Tibial artery (tissue), 4 donors: ENCODE measurements at regions not wholly inside any gene's neighbourhood (a gene's known extent, or its start where the extent isn't known, plus 50 kb on each side); places are given as distances from the start of the nearest gene placed in this dataset.
"Not testable (repeated sequence)": the region's sequence is repeated elsewhere in the genome, so short reads cannot be mapped to it uniquely, and the experiment has no call there.

Source experiments
- DNase-seq, 2 donors: peaks; one replicate each; pipeline ENCODE4 v3.0.0-alpha.2; 2019
- H3K27ac ChIP-seq, 2 donors: fragments of 200-600 bp; sonication (generic) in 1 of 2; 1 replicate in 1 of 2; 2 replicates in 1 of 2; pipeline ENCODE4 v1.5.1; 2018 to 2019; ENCODE audit warnings: mild to moderate bottlenecking in 1 of 2
- H3K27me3 ChIP-seq, 2 donors: fragments of 200-600 bp; sonication (generic) in 1 of 2; one replicate each; pipeline versions ENCODE4 v1.5.1 to v1.6.0; 2016 to 2019
- H3K36me3 ChIP-seq, 3 donors: fragments of 200-600 bp; sonication (generic) in 2 of 3; one replicate each; pipeline ENCODE4 v1.5.1; 2016 to 2019; ENCODE audit warnings: mild to moderate bottlenecking in 2 of 3
- H3K4me1 ChIP-seq, 4 donors: fragments of 200-600 bp; sonication (generic) in 2 of 4; 1 replicate in 3 of 4; 2 replicates in 1 of 4; pipeline ENCODE4 v1.5.1; 2016 to 2019
- H3K4me3 ChIP-seq, 2 donors: fragments of 200-600 bp; sonication (generic) in 1 of 2; 1 replicate in 1 of 2; 2 replicates in 1 of 2; pipeline ENCODE4 v1.5.1; 2018 to 2019; ENCODE audit warnings: mild to moderate bottlenecking in 2 of 2
- H3K9me3 ChIP-seq, 3 donors: fragments of 200-600 bp; sonication (generic) in 1 of 3; one replicate each; pipeline ENCODE4 v1.5.1; 2016 to 2019
- intact Hi-C: fragments of 100-400 bp; cut with DNase I; formaldehyde crosslinking; loops from one replicate; pipeline ENCODE4 v1.15.0; 2023; ENCODE audit warnings: low total_unique reads
- TF ChIP-seq, protein P1 (sequence below), 2 experiments: fragments of 200-600 bp in 1 of 2; fragments of 450-650 bp in 1 of 2; IDR thresholded peaks; one replicate each; pipeline ENCODE4 v1.5.1; 2017 to 2019; ENCODE audit warnings: antibody characterized with exemption in 2 of 2, mild to moderate bottlenecking in 1 of 2, moderate library complexity in 1 of 2

- H3K4me3 ChIP-seq = no peak overlapping the region
- no peaks in the 10 kb centered on the region for H3K27me3 ChIP-seq
- H3K9me3 ChIP-seq = no peaks in the 10 kb centered on the region
- H3K36me3 ChIP-seq = no peaks in the 10 kb centered on the region
- intact Hi-C loops = no loop called here
- H3K4me1 ChIP-seq = no peaks in the 10 kb centered on the region
- no peak overlapping the region for H3K27ac ChIP-seq
- TF ChIP-seq, protein P1, sequence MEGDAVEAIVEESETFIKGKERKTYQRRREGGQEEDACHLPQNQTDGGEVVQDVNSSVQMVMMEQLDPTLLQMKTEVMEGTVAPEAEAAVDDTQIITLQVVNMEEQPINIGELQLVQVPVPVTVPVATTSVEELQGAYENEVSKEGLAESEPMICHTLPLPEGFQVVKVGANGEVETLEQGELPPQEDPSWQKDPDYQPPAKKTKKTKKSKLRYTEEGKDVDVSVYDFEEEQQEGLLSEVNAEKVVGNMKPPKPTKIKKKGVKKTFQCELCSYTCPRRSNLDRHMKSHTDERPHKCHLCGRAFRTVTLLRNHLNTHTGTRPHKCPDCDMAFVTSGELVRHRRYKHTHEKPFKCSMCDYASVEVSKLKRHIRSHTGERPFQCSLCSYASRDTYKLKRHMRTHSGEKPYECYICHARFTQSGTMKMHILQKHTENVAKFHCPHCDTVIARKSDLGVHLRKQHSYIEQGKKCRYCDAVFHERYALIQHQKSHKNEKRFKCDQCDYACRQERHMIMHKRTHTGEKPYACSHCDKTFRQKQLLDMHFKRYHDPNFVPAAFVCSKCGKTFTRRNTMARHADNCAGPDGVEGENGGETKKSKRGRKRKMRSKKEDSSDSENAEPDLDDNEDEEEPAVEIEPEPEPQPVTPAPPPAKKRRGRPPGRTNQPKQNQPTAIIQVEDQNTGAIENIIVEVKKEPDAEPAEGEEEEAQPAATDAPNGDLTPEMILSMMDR (IDR thresholded peaks at IDR 0.05) = no peak
- no peak for DNase-seq
Observed at GRCh38 chr16:76681296-76681695, 404.1 kb downstream of the CNTNAP4 start.

GRCh38 chr16:76683051-76683450 is 405.9 kb downstream of the CNTNAP4 start:
- Histone ChIP-seq H3K27me3 (no peaks in the 10 kb centered on the region), H3K4me1 (no peaks in the 10 kb centered on the region), H3K9me3 (no peaks in the 10 kb centered on the region), H3K27ac (no peak overlapping the region), H3K4me3 (no peak overlapping the region), H3K36me3 (no peaks in the 10 kb centered on the region)
- intact Hi-C loops = no loop called here
- TF ChIP-seq, protein P1 (IDR thresholded peaks at IDR 0.05) = no peak
- no peak for DNase-seq

- H3K27me3 ChIP-seq = no peaks in the 10 kb centered on the region
- H3K4me3 ChIP-seq = no peak overlapping the region
- no peaks in the 10 kb centered on the region for H3K36me3 ChIP-seq
- TF ChIP-seq, protein P1 (IDR thresholded peaks at IDR 0.05) = no peak
- H3K27ac ChIP-seq = no peak overlapping the region
- no peaks in the 10 kb centered on the region for H3K9me3 ChIP-seq
- intact Hi-C loops = no loop called here
- no peaks in the 10 kb centered on the region for H3K4me1 ChIP-seq
- no peak for DNase-seq
Observed at GRCh38 chr16:76696876-76697275, 419.7 kb downstream of the CNTNAP4 start.

GRCh38 chr16:76705892-76706291 is 428.7 kb downstream of the CNTNAP4 start:
- no peaks in the 10 kb centered on the region for H3K9me3 ChIP-seq
- H3K36me3 ChIP-seq = no peaks in the 10 kb centered on the region
- no peak overlapping the region for H3K27ac ChIP-seq
- no peaks in the 10 kb centered on the region for H3K4me1 ChIP-seq
- TF ChIP-seq, protein P1 (IDR thresholded peaks at IDR 0.05) = no peak
- intact Hi-C loops = no loop called here
- H3K4me3 ChIP-seq = no peak overlapping the region
- H3K27me3 ChIP-seq = no peaks in the 10 kb centered on the region
- no peak for DNase-seq

- no peak for DNase-seq
- Histone ChIP-seq H3K27ac (no peak overlapping the region), H3K4me3 (no peak overlapping the region), H3K4me1 (no peaks in the 10 kb centered on the region), H3K27me3 (no peaks in the 10 kb centered on the region), H3K36me3 (no peaks in the 10 kb centered on the region), H3K9me3 (no peaks in the 10 kb centered on the region)
- TF ChIP-seq, protein P1 (IDR thresholded peaks at IDR 0.05) = no peak
- intact Hi-C loops = no loop called here
Observed at GRCh38 chr16:76713191-76713590, 436.0 kb downstream of the CNTNAP4 start.

DNA sequence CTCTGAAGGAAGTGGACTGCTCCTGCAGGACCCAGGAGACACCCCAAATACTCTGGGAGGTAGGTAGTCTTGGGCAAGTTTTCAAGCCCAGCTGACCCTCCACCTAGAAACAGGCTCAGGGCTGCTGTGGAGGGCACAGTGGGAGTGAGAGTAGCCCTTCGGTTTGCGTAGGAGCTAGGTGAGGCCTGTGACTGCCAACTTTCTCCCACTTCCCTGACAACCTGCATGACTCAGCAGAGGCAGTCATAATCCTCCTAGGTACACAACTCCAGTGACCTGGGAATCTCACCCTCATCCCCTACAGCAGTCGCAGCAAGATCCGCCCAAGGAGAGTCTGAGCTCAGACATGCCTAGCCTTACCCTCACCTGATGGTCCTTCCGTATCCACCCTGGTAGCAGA is 439.1 kb downstream of the CNTNAP4 start:
- intact Hi-C loops, H3K4me1 ChIP-seq, DNase-seq, H3K4me3 ChIP-seq, H3K27ac ChIP-seq, H3K9me3 ChIP-seq, H3K27me3 ChIP-seq, H3K36me3 ChIP-seq: not testable (repeated sequence)
